UCSD-AML1 (cell line): ENCODE measurements at regions not wholly inside any gene's neighbourhood (a gene's known extent, or its start where the extent isn't known, plus 50 kb on each side); places are given as distances from the start of the nearest gene placed in this dataset.
"Not testable (repeated sequence)": the region's sequence is repeated elsewhere in the genome, so short reads cannot be mapped to it uniquely, and the experiment has no call there.

Experiments
- DNase-seq: peaks from one replicate; lab custom pipeline; 2025; ENCODE audit not compliant: unreplicated experiment; lab: John Stamatoyannopoulos, UW

DNA sequence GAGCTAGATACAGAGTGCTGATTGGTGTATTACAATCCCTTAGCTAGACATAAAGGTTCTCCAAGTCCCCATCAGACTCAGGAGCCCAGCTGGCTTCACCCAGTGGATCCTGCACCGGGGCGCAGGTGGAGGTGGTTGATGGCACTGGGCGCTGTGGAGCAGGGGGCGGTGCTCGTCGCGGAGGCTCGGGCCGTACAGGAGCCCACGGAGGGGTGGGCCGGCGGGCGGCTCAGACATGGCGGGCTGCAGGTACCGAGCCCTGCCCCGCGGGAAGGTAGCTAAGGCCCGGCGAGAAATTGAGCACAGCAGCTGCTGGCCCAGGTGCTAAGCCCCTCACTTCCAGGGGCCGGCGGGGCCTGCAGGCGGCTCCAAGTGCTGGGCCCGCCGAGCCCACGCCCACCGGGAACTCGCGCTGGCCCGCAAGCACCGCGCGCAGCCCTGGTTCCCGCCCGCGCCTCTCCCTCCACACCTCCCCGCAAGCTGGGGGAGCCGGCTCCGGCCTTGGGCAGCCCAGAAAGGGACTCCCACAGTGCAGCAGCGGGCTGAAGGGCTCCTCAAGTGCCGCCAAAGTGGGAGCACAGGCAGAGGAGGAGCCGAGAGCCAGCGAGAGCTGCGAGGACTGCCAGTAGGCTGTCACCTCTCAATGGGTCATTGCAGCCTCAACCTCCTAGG is 96.4 kb upstream of the MYO10 start:
- DNase-seq = not testable (repeated sequence)

DNA sequence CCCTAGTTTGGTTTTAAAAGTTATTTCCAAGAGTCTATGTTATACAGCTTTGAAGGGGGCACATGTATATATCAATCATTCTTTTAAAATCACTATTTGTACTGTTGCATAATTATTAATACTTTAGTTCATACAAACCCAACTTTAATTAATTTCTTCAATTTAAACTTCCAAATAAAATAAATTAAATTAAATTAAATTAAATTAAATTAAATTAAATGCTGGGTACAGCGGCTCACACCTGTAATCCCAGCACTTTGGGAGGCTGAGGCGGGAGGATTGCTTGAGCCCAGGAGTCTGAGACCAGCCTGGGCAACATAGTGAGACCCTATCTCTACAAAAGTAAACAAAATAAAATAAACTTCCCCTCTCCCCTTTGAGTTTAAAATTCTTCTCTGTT is 98.9 kb upstream of the MYO10 start:
- not testable (repeated sequence) for DNase-seq

DNA sequence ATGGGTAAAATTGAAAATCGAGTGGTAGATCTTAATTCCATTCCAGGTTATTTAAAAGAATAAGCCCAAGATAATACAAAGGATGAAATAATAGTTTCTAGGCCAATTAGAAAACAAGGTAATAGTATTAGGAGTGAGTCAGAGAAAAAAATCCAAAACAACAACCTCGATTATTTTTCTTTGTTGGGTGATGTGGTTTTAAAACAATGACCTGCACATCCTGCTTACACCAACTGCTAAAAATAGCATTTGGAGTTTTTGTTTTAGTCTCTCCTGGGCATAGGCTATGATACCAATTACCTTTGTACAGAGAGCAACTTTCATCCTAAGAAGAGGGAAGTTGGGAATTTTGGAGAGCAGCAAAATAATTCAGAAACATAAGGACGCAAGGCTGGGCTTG is 101.7 kb upstream of the MYO10 start:
- no peak for DNase-seq

DNA sequence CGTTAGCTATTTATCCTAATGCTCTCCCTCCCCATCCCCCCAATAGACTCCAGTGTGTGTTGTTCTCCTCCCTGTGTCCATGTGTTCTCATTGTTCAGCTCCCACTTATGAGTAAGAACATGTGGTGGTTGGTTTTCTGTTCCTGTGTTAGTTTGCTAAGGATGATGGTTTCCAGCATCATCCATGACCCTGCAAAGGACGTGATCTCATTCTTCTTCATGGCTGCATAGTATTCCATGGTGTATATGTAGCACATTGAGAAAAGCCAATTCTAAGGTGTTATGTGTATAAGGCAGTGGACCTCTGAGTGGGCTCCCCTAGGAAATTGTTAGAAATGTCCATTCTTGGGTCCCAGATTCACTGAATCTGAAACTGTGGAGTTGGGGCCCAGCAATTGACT is 103.1 kb upstream of the MYO10 start:
- DNase-seq = no peak

DNA sequence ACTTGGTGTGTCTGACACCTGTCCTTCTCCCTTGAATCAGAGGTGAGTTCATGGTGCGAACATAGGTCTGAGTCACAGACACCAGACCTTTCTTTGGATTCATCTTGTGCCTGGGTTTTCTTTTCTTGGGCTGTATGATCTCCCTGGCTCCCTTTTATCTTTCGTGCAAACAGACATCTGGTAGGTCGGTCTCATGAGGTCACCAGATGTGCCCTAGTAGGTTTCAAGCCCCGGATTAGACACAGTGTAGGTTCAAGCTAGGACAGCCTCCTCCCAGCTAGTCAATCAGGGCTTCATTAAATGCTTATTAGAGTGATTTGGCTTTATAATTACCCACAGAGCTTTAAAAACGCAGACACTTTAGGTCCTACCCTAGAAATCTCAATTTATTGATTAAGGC is 106.0 kb upstream of the MYO10 start:
- DNase-seq = no peak

DNA sequence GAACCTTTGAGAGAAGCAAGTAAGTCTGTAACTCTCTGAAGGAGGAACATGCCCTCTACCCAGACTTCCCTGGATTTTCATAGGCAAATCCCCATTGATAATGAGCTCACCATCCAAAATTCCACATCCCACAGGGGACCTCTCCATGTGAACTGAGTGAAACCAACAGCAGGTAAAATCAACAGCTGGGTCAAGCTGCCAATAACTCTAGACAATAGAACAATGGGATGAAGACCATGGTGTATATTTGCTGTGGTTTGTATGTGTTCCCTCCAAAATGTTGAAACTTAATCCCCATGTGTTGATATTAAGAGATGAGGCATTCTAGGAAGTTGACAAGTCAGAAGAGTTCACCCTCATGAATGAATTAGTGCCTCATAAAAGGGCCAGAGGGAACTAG is 110.2 kb upstream of the MYO10 start:
- DNase-seq = no peak

DNA sequence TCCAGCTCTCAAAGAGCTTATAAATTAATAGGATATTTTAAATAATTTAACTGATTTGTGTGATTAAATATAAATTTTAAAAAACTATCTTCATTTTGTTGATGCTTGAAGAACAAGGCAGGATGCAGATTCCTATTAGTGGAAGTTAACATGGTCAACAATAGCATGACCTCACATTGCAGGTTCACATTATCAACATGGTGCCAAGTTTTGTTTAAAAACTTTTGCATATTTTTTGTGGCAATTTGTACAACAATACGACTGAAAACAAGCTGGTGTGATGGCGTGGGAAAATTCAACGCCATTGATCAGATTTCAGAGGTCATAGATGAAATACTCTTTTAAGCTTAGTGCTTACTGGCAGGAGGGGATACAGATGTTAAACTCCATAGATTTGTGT is 114.1 kb upstream of the MYO10 start:
- DNase-seq = no peak

DNA sequence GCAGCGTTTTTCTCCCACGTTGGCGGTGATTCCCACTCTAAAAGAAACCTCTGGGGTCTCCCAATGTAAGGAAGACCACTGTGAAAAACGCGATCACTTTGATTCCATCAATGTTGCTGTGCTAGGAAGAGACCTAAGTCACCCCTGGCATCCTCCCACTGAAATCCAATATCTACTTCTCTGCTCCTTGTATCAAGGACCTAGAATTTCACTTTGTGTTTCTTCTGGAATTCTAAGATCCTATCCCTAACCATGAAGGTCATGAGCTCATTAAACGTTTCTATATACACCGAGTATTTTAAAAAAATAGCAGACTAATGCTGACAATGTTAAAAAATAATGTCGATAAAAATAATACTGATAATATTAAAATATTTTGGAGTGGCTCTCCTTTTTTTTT is 118.8 kb upstream of the MYO10 start:
- DNase-seq = no peak

DNA sequence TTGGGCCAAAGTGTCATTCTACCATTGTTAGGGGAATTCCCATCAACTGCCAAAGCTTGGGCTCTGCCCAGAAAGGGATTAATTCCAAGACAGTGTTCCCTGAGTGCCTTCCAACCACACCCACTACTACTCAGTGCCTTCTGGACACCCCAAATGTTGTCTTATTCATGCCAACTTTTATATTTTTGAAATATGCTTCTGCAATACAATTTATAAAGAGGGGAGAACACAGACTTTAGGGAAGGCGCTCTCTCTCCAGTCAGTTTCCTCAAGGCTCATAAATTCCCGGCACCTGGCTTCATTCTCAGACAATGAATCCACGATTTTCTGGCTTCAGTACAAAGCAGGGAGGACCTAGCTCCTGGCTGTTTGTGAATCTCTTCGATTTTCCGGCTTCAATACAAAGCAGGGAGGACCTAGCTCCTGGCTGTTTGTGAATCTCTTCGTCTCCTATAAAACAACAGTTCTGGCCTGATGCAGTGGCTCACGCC is 120.1 kb upstream of the MYO10 start:
- DNase-seq = no peak

DNA sequence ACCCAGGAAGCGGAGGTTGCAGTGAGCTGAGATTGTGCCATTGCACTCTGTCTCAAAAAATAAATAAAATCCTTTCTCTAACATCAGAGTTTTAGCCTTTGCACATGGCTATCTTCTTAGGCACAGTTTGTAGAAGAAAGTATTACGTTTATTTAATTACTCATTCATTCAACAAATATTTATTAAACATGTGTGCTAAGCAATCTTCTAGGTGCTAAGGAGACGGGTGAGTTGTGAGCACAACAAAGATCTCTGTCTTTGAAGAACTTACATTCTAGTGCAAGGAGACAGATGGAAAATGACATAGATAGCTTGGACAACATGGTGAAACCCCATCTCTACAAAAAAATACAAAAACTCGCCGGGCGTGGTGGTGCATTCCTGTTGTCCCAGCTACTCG is 122.3 kb upstream of the MYO10 start:
- no peak for DNase-seq

DNA sequence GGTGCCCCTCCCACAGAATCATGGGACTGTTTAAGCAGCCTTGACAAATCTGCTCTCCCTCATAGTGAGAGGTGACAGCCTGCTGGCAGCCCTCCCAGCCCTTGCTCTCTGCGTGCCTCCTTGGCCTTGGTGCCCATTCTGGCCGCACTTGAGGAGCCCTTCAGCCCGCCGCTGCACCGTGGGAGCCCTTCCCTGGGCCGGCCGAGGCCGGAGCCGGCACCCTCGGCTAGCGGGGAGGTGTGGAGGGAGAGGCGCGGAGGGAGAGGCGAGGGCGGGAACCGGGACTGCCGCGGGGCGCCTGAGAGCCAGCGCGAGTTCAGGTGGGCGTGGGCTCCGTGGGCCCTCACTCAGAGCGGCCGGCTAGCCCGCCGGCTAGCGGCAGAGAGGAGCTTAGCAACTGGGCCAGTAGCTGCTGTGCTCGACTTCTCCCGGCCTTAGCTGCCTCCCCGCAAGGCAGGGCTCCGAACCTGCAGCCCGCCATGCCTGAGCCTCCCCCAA is 125.9 kb upstream of the MYO10 start:
- DNase-seq = no peak

DNA sequence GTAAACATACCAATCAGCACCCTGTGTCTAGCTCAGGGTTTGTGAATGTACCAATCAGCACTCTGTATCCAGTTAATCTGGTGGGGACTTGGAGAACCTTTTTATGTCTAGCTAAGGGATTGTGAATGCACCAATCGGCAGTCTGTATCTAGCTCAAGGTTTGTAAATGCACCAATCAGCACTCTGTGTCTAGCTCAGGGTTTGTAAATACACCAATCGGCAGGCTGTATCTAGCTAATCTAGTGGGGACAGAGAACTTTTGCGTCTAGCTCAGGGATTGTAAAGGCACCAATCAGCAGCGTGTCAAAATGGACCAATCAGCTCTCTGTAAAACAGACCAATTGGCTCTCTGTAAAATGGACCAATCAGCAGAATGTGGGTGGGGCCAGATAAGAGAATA is 126.7 kb upstream of the MYO10 start:
- DNase-seq = not testable (repeated sequence)

DNA sequence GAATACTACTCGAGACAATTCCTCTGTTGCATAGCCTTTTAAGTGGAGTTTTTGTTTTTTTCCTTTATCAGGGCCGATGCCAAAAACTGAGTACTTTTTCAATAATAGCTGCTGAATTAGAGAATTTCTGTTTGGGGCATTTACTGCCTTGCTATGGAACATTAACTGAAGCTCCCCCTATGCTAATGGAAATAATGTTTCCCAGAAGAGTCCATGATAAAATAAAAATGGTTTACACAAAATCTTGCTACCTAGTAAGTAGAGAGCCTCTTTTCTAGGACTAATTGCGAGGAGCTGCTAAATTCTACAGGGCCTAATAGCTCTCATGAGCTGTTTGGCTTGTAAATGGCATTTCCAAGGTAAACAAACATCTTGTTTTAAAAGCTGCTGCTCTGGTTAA is 128.2 kb upstream of the MYO10 start:
- no peak for DNase-seq

DNA sequence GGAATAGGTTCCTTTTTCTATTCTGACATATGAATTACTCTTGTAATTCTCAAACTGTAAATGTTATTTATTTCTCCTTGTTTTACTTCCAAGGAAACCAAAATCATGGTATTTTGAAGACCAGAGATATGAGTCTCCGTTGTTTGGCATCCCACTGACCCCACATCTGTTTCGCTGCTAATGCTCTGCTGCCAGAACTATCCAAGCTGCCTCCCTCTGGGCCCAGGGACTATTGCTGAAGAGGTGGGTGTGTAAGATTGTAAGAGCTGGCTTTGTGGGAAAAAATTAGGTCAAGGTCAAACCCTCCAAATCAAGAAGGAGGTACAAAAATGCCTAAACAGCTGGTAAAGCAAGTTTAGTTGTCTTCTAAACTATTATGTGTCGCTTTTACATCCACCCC is 129.4 kb upstream of the MYO10 start:
- DNase-seq = no peak

DNA sequence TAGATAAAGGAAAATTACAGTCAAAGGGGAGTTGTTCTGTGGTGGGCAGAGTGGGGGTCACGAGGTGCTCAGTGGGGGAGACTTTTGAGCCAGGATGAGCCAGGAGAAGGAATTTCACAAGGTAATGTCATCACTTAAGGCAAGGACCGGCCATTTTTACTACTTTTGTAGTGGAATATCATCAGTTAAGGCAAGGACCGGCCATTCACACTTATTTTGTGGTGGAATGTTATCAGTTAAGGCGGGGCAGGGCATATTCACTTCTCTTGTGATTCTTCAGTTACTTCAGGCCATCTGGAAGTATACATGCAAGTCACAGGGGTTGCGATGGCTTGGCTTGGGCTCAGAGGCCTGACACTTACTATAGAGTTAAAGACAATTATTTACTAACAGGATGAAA is 129.9 kb upstream of the MYO10 start:
- DNase-seq = not testable (repeated sequence)

DNA sequence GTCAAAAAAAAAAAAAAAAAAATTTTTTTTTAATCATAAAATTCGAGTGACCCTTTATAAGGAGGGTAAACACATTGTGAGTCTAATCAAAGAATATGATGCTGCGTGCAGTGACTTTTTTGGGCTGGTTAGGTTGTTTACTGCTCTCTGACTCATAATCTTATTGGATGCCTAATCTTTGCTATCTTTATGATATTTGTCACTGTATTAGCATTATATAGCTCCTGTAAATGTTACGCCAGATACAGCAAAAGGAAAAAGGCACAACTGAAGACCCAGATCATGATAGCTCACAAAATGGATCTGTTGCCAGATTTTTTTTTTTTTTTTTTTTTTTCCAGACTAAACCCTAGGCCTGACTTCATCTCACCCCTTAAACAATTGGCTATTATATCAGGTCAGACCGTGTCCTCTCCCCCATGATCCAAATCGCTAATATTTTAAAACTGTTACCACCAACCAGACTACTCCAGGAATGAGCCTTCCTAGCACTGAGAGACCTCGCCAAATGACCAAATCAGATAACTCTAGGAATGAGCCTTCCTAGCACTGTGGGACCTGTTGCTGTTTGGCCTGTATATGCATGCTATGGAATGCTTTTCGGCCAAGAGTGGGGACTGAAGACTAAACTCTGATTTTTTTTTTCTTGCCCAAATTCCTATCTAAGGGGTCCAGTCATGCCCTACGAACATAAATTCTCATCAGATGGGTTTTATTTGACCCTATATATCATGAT is 131.7 kb upstream of the MYO10 start:
- DNase-seq = no peak

DNA sequence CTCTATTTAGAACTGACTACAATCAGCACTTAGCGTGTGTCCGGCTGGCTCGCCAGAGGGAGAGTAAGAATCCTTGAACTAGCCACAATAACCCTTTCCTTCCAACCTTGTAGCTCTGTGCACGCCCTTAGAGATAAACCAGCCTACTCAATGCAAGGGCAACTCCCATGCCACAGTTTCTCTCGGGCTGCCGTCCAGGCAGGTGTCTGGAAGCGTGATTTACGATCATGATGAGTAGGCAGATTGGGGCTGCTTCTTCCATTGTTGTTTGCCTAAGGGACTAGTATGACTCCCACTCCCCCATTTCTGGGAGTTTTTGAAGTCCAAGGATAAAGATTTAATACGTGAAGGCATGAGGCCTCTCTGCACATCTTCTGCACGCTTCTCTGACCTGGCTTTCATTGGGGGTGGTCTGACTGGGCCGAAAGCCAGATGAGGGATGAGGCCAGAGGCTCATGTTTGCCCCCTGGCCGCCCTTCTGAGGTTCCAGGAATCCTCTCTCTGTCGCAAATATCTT is 134.0 kb upstream of the MYO10 start:
- DNase-seq = no peak

DNA sequence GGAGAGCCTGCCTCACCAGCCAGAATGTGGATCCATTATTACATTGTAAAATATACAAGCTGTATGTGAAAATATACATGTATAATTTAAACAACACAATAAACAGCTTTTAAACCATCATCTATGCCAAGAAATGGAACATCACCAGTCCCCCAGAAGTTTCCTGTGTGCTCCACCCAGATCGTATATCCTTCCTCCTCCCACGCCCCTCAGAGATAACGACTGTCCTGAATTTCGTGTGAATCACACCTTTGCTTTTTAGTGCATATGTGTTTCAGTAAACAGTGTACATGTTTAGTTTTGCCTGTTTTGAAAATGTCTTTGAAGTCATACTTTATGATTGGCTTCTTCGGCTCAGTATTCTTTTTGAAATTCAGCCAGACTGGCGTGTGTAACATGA is 134.6 kb upstream of the MYO10 start:
- no peak for DNase-seq

DNA sequence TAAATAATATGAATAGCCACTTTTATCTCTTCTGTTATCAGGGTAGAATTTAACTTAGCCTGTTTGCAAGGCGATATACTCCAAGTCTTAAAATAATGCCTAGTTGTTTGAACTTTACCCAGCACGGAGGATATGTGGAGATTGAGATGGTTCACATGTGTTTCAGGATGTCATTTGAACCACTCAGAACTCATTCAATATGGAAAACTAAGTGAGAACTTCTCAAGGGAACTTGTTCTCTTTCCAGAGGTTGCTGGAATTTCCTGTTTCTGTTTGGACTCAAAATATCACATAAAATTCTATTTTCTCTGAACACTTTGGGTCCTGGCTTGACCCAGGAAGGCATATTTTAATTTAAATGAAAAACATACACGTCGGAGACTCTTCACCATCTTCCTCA is 139.1 kb upstream of the MYO10 start:
- no peak for DNase-seq

DNA sequence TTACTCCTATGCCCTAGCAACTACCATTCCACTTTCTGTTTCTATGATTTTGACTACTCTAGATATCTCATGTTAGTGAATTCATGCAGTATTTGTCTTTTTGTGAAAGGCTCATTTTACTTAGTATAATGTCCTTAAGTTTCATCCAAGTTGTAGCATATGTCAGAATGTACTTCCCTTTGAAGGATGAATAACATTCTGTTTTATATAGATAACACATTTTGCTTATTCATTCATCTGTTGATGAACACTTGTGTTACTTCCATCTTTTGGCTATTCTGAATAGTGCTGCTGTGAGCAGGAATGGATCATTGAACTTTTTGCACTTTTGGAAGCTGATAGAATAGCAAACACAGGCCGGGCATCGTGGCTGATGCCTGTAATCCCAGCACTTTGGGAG is 140.2 kb upstream of the MYO10 start:
- DNase-seq = no peak

DNA sequence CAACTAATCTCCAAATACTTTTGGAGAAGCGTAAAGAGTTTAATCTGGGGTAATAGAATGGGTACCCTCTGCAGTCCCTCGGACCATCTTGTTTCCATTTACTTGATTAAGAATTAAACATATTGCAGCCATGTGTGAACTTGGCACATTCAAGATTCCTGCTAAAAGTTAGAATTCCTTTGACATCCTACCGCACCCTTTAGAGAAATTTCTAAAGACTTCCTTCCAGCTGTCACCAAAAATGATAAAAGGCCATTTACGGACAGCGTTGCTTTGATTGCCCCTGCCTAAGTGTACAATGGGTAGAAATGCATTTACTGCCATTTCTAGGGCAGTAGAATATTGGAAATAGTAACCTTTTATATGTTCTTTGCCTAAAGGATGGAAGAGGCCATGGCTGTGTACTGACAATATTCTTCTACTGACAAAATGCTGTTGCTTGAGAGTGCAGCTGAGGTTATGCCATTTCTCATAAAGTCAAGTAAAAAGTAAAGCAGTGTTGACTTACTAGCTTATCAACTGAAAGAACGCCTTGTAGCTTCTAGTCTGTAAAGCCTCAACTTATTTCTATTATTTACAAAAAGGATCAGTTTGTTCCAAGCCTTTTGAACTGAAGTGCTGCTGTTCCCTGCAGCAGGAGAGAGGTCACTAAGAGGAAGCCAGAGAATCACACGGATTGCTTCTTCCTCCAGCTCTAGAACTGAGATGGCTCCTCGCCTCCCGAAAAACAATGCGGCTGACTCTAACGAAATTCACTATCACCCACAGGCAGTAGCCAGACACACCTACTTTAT is 139.8 kb upstream of the BASP1 start:
- no peak for DNase-seq

DNA sequence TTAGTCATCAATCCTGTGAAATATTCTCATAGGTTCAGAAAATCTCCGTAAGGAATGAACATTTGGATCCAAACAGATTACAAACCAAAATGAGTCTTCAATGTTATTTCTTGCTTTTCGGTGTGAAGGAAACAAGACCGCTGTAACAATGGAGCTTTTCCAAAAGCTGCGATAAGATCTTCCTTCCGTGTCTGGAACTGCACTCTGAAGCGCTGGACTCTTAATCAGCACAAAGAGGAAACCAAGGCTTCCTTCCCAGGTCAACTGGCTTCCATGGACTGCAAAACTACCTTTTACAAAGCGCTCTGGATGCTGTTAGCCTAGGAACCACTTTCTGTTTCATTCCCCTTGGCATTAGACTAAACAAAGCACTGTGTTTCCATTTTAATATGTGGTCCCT is 137.9 kb upstream of the BASP1 start:
- DNase-seq = no peak
